GM12878 (cell line): ENCODE measurements at regions not wholly inside any gene's neighbourhood (a gene's known extent, or its start where the extent isn't known, plus 50 kb on each side); places are given as distances from the start of the nearest gene placed in this dataset.

Source experiments
- ATAC-seq: fragments of 200-7000 bp; cut with Tn5 transposase; 3 replicates; pipeline ENCODE4 v1.9.1; 2020; ENCODE audit warnings: mild to moderate bottlenecking, moderate library complexity
- BruUV-seq: library from RNA; stranded (reverse); fragments of 400-500 nt; replicated peaks from 2 replicates; lab custom pipeline; 2021; lab: Mats Ljungman, UMichigan
- CTCF ChIA-PET: fragments of 300-600 bp; sonication (Branson Sonifier 250); formaldehyde crosslinking; extraction: SDS; loops from one replicate; lab custom pipeline; 2021; ENCODE audit warnings: inconsistent platforms; lab: Yijun Ruan, JAX
- POLR2A ChIA-PET: fragments of 350-600 bp; formaldehyde crosslinking; extraction: SDS; loops from one replicate; lab custom pipeline; 2021; ENCODE audit warnings: inconsistent platforms; lab: Charles Lee
- RAD21 ChIA-PET: fragments of 300-600 bp; sonication (Branson Sonifier 250); formaldehyde crosslinking; loops from one replicate; lab custom pipeline; 2023; ENCODE audit warnings: antibody characterized with exemption; ENCODE audit not compliant: unreplicated experiment; lab: Charles Lee
- SMC1A ChIA-PET: fragments of 300-600 bp; sonication (Branson Sonifier 250); formaldehyde crosslinking; loops from one replicate; lab custom pipeline; 2023; ENCODE audit not compliant: unreplicated experiment, uncharacterized antibody; lab: Charles Lee
- DNase-seq: peaks from one replicate; pipeline ENCODE4 v3.0.0-alpha.2; 2011; ENCODE audit warnings: low read depth, low spot score
- FAIRE-seq: peaks from 3 replicates; lab custom pipeline; 2011; peaks lifted over from hg19 to GRCh38; lab: Jason Lieb, UNC
- H2AFZ ChIP-seq: 2 replicates; pipeline ENCODE4 v1.6.0; 2011; ENCODE audit warnings: low read depth, low read length, control low read depth; ENCODE audit not compliant: control insufficient read depth
- H3K27ac ChIP-seq: 2 replicates; pipeline ENCODE4 v1.5.1; 2011; ENCODE audit warnings: control low read depth; ENCODE audit not compliant: control insufficient read depth, insufficient read depth
- H3K27me3 ChIP-seq, 2 experiments: replicated peaks in 1 of 2; 2 replicates each; pipeline versions ENCODE4 v1.6.0 to v1.6.1; 2011; ENCODE audit warnings: low read length in 1 of 2; ENCODE audit not compliant: control insufficient read depth in 2 of 2, insufficient read depth in 2 of 2
- H3K36me3 ChIP-seq, 2 experiments: 2 replicates each; pipeline ENCODE4 v1.5.1; 2011; ENCODE audit warnings: low read length in 1 of 2; ENCODE audit not compliant: control insufficient read depth in 2 of 2, insufficient read depth in 2 of 2
- H3K4me1 ChIP-seq: 2 replicates; pipeline ENCODE4 v1.6.1; 2011; ENCODE audit warnings: mild to moderate bottlenecking, low read length, moderate library complexity, mixed read lengths; ENCODE audit not compliant: control insufficient read depth, insufficient read depth
- H3K4me2 ChIP-seq: 2 replicates; pipeline ENCODE4 v1.6.0; 2011; ENCODE audit warnings: control low read depth; ENCODE audit not compliant: control insufficient read depth, insufficient read depth
- H3K4me3 ChIP-seq: fragments of 200-600 bp; sonication (generic); 2 replicates; pipeline ENCODE4 v1.5.1; 2016
- H3K79me2 ChIP-seq: 2 replicates; pipeline ENCODE4 v1.6.0; 2011; ENCODE audit warnings: low read length; ENCODE audit not compliant: control insufficient read depth, insufficient read depth
- H3K9ac ChIP-seq: 2 replicates; pipeline ENCODE4 v1.8.0; 2011; ENCODE audit warnings: low read length, control low read depth, mixed read lengths; ENCODE audit not compliant: control insufficient read depth, insufficient read depth
- H3K9me3 ChIP-seq: replicated peaks from 3 replicates; pipeline ENCODE4 v1.5.1; 2011; ENCODE audit warnings: mild to moderate bottlenecking, low read length; ENCODE audit not compliant: control insufficient read depth, insufficient read depth
- H4K20me1 ChIP-seq: 2 replicates; pipeline ENCODE4 v1.6.0; 2011; ENCODE audit not compliant: control insufficient read depth, insufficient read depth
- ATF7 ChIP-seq: fragments of 450-650 bp; IDR thresholded peaks from 2 replicates; pipeline ENCODE4 v1.6.1; 2016; ENCODE audit warnings: low read depth, mild to moderate bottlenecking
- BACH1 ChIP-seq: fragments of 450-650 bp; IDR thresholded peaks from 2 replicates; pipeline ENCODE4 v1.6.1; 2017; ENCODE audit warnings: mild to moderate bottlenecking, borderline replicate concordance
- MEF2B ChIP-seq: fragments of 450-650 bp; IDR thresholded peaks from 2 replicates; pipeline ENCODE4 v1.6.1; 2018; ENCODE audit warnings: mild to moderate bottlenecking, moderate library complexity; ENCODE audit not compliant: partially characterized antibody, poor library complexity, severe bottlenecking
- MLLT1 ChIP-seq: fragments of 450-650 bp; IDR thresholded peaks from 2 replicates; pipeline ENCODE4 v1.6.1; 2016; ENCODE audit warnings: mild to moderate bottlenecking
- NR2F1 ChIP-seq: fragments of 450-650 bp; conservative IDR thresholded peaks from 2 replicates; pipeline ENCODE4 v1.6.1; 2017; ENCODE audit warnings: mild to moderate bottlenecking
- PAX8 ChIP-seq: fragments of 450-650 bp; IDR thresholded peaks from 2 replicates; pipeline ENCODE4 v1.6.1; 2017; ENCODE audit warnings: mild to moderate bottlenecking, moderate library complexity
- PKNOX1 ChIP-seq: fragments of 450-650 bp; IDR thresholded peaks from 2 replicates; pipeline ENCODE4 v1.6.1; 2016; ENCODE audit warnings: mild to moderate bottlenecking
- POLR2AphosphoS2 ChIP-seq: IDR thresholded peaks from 2 replicates; pipeline ENCODE4 v1.6.1; 2011; ENCODE audit warnings: low read depth, mild to moderate bottlenecking, low read length, improper control_type of control experiment, moderate library complexity
- RB1 ChIP-seq: fragments of 450-650 bp; formaldehyde crosslinking; IDR thresholded peaks from 2 replicates; pipeline ENCODE4 v1.6.1; 2017; ENCODE audit warnings: mild to moderate bottlenecking, borderline replicate concordance
- ZBTB4 ChIP-seq: fragments of 450-650 bp; formaldehyde crosslinking; IDR thresholded peaks from 2 replicates; pipeline ENCODE4 v1.4.0; 2022; ENCODE audit warnings: mild to moderate bottlenecking, moderate library complexity
- ZNF384 ChIP-seq: IDR thresholded peaks from 2 replicates; pipeline ENCODE4 v1.6.1; 2012; ENCODE audit warnings: low read depth, mild to moderate bottlenecking, low read length, improper control_type of control experiment, borderline replicate concordance
- WGBS: methylation state at CpG from one replicate; pipeline ENCODE4 v1.1.6; 2016; ENCODE audit warnings: low lambda C conversion rate; ENCODE audit not compliant: insufficient replicate concordance, insufficient coverage; ENCODE audit errors: missing lambda C conversion rate; 5-methylcytosine and 5-hydroxymethylcytosine counted together
- in situ Hi-C: fragments of 300-500 bp; cut with MboI; formaldehyde crosslinking; loops from 9 replicates; pipeline ENCODE4 v1.14.3; 2018; ENCODE audit warnings: mixed read lengths
- intact Hi-C: fragments of 100-400 bp; cut with micrococcal nuclease; formaldehyde crosslinking; loops from one replicate; pipeline ENCODE4 v1.14.2; 2022; ENCODE audit not compliant: unreplicated experiment

GRCh38 chr22:48428631-48429371, 1398.9 kb downstream of the BRD1 start:
- Histone ChIP-seq H3K27me3 (no peaks in the 10 kb centered on the region), H3K4me3 (no peak overlapping the region), H3K4me1 (no peaks in the 10 kb centered on the region), H3K9me3 (no peaks in the 10 kb centered on the region; the same call in 2 of the 3 replicates), H3K36me3 (no peaks in the 10 kb centered on the region), H3K79me2 (no peaks in the 10 kb centered on the region), H2AFZ (no peak overlapping the region), H4K20me1 (no peaks in the 10 kb centered on the region), H3K4me2 (no peak overlapping the region), H3K9ac (no peak overlapping the region), H3K27ac (no peak overlapping the region)
- POLR2A ChIA-PET: no interaction called here
- CTCF ChIA-PET: no interaction called here
- no peak for DNase-seq
- no peak for FAIRE-seq
- TF ChIP-seq POLR2AphosphoS2 (no peak), PKNOX1 (no peak), MLLT1 (no peak), NR2F1 (no peak), BACH1 (no peak), MEF2B (no peak), ZBTB4 (no peak), ATF7 (no peak), PAX8 (no peak), ZNF384 (no peak), RB1 (no peak)
- in situ Hi-C loops (no loop called here), intact Hi-C loops (no loop called here)
- WGBS: 32% methylated on average over 18 of the region's 18 CpGs
- BruUV-seq: no TSS peak
- SMC1A ChIA-PET: interaction anchor here (0.6 kb wide), 1 partner anchor 809 kb away, joined by 3 read pairs; no protein-coding TSS in a partner anchor
- no peak for ATAC-seq
- RAD21 ChIA-PET: no interaction called here
